Left renal pelvis (tissue), 4 donors: ENCODE measurements at regions not wholly inside any gene's neighbourhood (a gene's known extent, or its start where the extent isn't known, plus 50 kb on each side); places are given as distances from the start of the nearest gene placed in this dataset.
"Not testable (repeated sequence)": the region's sequence is repeated elsewhere in the genome, so short reads cannot be mapped to it uniquely, and the experiment has no call there.

Experiments
- DNase-seq, 4 donors: peaks; one replicate each; pipeline ENCODE4 v3.0.0-alpha.2; 2013; ENCODE audit warnings: low read depth in 4 of 4, low spot score in 3 of 4

DNA sequence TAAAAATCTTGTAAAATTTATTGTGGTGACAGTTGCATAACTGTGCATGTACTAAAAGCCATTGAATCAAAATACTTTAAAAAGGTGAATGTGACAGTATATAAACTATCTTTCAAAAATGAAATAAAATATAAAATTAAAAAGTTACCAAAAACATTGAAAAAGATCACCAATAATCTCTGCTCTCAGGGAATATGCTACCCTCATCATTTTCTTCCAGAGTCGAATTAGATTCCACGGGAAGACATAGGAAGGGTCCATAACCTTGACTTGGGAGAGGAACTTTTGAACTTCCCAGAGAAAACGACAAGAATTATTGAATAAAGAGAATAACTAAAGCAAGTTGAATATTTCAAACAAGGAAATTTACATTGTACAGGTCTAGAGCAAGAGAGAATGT is 649.5 kb downstream of the NUP35 start:
- no peak for DNase-seq

DNA sequence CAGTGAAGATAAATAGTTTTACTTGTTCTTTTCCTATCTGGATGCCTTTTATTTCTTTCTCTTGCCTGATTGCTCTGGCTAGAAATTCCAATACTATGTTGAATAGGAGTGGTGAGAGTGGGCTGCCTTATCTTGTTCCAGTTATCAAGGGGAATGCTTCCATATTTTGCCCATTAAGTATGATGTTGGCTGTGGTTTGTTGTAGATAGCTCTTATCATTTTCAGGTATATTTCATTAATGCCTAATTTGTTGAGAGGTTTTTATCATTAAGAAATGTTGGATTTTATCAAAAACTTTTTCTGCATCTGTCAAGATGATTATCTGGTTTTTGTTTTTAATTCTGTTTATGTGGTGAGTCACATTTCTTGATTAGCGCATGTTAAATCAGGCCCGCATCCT is 655.8 kb downstream of the NUP35 start:
- DNase-seq = no peak

DNA sequence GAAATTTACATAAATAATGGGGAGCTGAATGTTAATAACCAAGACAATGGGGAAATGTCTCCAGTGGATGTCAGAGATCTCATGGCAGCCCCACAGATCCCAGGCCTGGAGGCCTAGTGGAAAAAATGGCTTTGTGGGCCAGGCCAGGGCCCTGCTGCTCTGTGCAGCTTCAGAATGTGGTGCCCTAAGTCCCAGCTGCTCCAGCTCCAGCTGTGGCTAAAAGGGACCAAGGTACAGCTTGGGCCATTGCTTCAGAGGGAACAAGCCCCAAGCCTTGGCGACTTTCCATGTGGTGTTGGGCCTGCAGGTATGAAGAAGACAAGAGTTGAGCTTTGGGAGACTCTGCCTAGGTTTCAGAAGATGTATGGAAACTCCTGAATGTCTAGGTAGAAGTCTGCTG is 658.2 kb downstream of the NUP35 start:
- DNase-seq = no peak

DNA sequence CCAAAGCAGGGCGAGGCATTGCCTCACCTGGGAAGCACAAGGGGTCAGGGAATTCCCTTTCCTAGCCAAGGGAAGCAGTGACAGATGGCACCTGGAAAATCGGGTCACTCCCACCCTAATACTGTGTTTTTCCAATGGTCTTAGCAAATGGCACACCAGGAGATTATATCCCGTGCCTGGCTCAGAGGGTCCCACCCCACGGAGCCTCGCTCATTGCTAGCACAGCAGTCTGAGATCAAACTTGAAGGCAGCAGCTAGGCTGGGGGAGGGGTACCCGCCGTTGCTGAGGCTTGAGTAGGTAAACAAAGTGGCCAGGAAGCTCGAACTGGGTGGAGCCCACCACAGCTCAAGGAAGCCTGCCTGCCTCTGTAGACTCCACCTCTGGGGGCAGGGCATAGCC is 664.6 kb downstream of the NUP35 start:
- DNase-seq = not testable (repeated sequence)

DNA sequence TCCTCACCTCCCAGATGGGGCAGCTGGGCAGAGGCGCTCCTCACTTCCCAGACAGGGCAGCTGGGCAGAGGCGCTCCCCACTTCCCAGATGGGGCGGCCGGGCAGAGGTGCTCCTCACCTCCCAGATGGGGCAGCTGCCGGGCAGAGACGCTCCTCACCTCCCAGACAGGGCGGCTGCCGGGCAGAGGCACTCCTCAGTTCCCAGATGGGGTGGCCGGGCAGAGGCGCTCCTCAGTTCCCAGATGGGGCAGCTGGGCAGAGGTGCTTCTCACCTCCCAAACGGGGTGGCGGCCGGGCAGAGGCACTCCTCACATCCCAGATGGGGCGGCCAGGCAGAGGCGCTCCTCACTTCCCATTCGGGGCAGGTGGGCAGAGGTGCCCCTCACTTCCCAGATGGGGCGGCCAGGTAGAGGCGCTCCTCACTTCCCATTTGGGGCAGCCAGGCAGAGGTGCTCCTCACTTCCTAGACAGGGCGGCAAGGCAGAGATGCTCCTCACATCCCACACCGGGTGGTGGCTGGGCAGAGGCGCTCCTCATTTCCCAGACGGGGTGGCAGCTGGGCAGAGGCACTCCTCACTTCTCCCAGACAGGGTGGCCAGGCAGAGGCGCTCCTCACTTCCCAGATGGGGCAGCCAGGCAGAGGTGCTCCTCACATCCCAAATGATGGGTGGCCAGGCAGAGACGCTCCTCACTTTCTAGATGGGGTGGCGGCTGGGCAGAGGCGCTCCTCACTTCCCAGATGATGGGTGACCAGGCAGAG is 668.1 kb downstream of the NUP35 start:
- DNase-seq = not testable (repeated sequence)

DNA sequence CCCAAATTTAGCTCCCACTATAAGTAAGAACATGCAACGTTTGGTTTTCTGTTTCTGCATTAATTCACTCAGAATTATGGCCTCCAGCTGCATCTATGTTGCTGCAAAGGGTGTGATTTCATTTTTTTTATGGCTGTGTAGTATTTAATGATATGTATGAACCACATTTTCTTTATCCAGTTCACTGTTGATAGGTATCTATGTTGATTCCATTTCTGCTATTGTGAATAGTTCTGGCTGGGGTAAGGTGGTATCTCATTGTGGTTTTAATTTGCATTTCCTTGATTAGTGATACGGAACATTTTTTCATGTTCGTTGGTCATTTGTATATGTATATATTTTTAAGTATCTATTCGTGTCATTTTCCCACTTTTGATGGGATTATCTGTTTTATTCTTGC is 674.3 kb downstream of the NUP35 start:
- DNase-seq = no peak

DNA sequence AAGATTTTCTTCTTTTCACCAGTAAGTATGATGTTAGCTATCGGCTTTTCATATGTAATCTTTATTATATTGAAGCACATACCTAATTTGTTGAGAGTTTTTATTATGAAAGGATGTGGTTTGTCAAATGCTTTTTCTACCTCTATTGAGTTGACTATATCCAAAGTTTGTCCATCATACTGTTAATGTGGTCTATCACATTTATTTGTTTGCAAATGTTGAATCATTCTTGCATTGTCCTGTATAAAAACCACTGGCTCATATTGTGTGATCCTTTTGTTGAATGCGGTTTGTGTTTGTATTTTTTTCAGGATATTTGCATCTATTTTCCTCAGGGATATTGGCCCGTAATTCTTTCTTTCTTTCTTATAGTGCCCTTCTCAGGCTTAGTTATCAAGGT is 675.5 kb downstream of the NUP35 start:
- DNase-seq = no peak

DNA sequence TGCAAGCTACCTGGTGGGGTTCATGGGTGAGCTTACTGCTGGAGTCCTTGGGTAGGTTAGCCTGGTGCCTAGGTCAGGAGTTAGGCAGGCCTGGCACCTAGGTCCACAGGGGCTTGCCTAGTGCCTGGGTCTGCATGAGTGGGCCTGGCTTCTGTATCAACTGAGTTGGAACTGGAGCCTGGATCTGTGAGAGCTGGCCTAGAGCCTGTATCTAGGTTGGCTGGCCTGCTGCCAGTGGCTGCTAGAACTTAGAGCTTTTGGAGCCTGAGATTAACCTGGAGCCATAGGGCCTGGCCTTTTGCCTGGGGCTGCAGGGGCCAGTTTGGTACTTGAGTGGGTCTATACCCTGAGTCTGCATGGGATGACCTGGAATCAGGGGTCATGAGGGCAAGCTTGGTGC is 679.4 kb downstream of the NUP35 start:
- DNase-seq = no peak

DNA sequence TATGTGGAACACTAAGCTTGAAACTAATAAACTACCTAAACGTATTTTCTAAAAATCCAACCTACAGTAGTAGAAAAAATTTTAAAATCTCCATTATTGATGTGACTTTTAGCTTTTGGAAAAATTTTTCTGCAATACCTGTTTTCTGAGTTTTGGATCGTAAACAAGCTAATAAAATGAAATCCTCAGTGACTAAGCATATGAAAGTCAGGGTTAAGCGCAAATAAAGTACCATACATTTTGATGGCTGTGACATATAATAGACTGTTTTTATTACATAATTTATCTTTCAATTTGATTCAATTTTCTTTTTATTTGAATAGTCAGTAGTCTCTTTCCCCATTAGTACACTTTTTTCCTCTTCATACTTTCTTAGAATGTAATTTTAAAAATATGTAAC is 683.6 kb downstream of the NUP35 start:
- DNase-seq = no peak

DNA sequence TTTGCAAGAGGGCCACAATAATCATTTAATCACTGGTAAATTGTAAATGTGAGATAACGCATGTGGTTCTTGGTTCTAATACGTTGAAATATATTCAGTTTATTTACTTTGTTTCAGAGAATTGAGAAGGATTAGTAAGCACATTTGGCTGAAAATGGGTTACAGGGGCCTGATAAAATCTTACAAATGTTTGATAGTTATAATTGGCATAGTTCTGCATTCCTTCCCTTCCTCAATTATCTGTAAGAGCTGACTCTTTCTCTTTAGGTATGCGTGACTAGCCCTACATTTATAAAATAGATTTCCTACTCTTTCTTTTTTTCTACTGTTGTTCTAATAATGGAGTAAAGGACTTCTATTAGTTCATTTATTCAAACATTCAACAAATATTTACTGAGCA is 685.2 kb downstream of the NUP35 start:
- no peak for DNase-seq

DNA sequence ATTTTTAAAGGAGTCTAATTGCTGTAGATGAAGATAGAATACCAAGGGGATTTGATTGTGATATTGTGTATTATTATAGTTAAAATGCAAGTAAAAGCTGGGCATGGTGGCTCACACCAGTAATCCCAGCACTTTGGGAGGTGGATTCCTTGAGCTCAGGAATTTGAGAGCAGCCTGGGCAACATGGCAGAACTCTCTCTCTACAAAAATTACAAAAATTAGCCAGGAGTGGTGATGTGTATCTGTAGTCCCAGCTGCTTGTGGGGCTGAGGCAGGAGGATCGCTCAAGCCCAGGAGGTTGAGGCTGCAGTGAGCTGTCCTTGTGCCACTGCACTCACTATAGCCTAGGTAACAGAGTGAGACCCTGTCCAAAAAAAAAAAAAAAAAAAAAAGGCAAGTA is 687.0 kb downstream of the NUP35 start:
- no peak for DNase-seq

DNA sequence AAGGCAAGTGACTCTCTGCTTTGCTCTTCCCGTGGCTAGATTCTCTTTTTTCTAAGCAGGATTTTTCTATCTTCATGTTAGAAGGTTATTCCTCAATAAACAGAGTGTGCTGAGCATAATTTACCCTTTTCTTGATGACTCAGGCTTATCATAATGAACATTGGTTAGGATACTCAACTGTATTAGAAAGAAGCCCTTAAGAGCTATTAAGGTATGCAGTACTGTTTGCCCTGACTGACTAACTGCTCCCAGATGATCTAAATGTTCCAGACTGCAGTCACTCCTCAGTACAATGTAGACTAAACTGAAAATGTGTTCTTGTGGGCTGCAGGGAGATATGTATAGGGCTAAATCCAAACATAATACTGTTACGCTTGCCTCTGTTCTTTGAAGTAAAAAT is 687.8 kb downstream of the NUP35 start:
- no peak for DNase-seq

DNA sequence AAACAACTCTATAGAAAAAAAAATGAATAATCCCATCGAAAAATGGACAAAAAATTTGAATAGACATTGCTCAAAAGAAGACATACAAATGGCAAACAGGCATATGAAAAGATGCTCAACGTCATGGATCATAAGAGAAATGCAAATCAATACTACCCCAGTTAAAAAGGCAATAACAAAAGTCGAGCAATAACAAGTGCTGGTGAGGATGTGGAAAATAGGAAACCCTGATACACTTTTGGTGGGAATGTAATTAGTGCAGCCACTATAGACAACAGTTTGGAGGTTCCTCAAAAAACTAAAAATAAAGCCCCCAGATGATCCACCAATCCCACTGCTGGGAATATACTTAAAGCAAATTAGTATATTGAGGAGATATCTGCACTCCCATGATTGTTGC is 701.5 kb downstream of the NUP35 start:
- DNase-seq = no peak

DNA sequence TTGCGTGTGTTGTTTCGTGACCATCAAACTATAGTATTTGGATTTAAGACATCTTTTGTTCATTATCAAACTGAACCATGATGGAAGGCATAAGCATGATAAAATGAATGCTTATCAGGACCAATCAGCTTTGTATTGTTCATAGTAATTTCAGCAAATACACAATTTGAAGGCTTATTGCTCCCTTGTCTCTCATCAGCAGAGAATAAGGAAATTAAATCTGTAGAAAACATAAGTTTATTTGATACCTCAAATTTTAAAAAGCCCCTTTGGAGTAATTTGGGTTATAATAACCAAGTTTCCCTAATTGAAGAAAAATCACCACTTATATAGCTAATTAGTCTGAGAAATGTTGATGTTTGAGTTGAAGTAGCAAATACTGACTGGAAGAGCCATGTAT is 705.7 kb downstream of the NUP35 start:
- no peak for DNase-seq

DNA sequence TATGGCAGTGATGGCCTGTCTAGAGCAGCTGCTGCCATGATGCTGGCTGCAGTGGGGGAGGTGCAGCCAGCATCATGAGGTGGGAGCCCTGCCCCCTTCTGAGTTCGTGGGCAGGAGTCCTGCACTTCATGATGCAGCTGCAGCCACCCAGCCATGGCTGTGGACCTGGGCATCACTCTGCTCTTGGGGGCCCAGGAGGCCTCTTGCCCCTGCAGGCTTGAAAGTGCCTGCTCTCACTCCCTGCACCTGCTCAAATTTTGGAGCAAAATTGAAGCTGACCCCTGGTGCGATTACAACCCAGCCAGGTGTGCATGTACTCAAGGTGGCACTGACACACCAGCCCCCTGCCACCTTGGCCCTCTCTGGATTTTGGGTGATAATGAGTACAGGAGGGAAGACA is 712.9 kb downstream of the NUP35 start:
- DNase-seq = no peak

DNA sequence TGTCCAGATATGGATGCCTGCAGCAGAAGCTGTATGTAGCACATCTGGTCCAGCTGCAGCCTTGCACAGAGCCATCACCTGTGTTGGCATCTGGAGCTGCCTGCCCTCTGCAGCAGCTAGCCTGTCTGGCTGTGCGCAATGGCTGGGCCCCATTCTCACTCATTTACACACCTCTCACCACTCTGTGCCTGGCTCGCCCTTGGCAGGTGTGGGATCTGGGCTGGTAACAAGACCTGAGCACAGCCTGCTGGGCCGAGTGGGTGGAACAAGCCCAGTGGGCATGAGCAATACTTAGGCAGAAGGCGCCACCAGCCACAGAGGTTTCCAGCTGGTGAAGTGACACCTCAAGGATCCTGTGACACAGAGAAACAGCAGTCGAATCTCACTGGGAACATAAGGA is 714.1 kb downstream of the NUP35 start:
- DNase-seq = no peak

DNA sequence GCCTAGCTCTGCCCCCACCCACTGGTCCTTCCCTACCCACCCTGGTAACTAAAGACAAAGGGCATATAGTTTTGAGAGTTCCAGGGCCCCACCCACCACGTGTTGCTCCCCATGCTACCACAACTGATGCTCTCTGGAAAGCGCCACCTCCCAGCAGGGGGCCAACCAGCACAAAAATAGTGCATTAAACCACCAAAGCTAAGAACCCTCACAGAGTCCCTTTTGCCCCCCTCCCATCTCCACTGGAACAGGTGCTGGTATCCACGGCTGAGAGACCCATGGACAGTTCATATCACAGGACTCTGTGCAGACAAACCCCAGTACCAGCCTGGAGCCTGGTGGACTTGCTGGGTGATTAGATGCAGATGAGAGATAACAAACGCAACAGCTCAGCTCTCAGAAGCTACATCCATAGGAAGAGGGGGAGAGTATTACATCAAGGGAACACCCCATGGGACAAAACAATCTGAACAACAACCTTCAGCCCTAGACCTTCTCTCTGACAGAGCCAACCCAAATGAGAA is 715.9 kb downstream of the NUP35 start:
- DNase-seq = no peak

DNA sequence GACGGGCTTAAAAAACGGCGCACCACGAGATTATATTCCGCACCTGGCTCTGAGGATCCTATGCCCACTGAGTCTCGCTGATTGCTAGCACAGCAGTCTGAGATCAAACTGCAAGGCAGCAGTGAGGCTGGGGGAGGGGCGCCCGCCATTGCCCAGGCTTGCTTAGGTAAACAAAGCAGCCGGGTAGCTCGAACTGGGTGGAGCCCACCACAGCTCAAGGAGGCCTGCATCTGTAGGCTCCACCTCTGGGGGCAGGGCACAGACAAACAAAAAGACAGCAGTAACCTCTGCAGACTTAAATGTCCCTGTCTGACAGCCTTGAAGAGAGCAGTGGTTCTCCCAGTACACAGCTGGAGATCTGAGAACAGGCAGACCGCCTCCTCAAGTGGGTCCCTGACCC is 725.6 kb downstream of the NUP35 start:
- DNase-seq = not testable (repeated sequence)

DNA sequence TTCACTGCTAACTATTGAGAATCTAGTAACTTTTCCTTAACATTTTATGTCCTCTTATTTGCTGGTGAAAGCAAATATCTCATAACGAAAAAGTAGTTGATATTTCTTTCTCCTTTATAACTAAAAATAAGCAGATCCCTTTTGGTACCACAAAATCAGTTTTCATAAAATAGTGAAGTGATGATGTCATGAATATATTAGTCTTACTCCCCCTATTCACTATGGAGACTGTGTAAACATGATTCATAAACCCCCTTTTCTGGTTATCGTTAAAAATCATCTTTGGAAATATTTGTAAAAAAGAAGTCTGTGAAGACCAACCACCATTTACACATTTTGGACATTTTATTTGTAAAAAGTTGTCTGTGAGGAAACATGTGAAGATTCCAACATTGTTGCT is 734.9 kb downstream of the NUP35 start:
- DNase-seq = no peak

DNA sequence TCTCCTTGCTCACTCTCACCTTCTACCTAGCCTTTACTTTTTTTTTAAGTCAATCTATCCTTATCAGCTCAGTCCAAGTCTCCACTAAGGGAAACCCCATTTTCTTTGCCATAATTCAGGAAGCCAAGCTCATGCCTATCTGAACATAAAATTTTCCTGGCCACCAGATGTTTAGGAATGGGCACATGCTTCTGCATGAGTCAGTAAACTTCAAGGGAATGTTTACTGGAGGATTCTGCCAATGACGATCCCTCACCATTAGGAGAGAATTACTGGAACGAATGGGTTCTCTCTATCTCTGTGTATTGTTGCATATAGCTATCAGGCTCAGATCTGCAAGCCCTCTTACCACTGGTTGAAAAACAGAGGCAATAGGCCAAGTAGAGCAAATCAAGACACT is 731.7 kb upstream of the ZNF804A start:
- no peak for DNase-seq

DNA sequence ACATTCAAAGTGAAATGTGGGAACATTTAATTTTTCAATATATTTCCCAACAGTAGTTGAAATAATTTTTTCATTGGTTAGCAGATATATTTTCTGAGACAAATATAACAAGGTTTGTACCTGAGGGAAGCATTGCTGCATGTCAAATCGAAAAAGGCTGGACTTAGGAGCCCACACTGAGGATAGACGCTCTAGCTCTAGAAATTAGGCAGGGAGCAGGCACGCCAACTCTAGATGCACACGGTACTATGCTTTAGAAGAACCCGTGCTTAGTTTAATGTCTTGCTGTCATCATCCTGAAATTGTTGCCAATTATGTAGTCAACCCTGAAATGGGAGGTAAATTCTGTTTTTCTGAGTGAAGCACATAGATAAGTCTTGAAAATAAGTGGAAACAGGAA is 731.1 kb upstream of the ZNF804A start:
- no peak for DNase-seq

DNA sequence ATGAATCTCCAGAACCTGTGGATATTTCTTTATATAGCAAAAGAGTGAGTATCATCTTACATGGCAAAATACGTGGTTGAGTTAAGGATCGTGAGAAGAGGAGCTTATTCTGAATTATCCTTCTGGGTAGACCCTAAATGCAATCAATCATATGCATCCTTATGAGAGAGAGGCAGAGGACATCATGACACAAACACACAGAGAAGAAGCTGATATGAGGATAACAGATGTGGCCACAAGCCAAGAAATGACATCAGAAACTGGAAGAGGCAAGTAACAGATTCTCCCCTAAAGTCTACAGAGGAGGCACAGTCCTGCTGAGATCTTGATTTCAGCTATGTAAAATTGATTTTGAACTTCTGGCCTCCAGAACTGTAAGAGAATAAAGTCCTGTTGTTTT is 730.2 kb upstream of the ZNF804A start:
- no peak for DNase-seq

DNA sequence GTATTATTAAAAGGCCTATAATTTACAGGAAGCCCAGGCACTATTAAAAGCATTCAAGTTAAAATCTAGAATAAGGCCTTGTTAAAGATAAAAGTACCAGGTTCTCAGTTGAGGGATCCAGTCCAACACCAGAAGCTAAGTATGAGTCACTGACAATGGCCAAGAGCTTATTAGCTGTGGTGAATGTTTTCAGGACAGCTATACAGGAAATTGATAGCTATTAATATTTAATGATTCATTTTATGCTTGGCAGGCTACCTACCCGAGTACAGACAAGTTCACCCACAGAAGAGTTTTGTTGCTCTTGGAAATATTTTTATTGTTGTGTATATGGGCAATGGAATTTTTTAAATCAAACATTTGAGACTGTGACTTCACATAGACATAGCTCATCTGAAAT is 729.6 kb upstream of the ZNF804A start:
- no peak for DNase-seq
